ENCODE measurements at regions not wholly inside any gene's neighbourhood (a gene's known extent, or its start where the extent isn't known, plus 50 kb on each side); places are given as distances from the start of the nearest gene placed in this dataset.

DNA sequence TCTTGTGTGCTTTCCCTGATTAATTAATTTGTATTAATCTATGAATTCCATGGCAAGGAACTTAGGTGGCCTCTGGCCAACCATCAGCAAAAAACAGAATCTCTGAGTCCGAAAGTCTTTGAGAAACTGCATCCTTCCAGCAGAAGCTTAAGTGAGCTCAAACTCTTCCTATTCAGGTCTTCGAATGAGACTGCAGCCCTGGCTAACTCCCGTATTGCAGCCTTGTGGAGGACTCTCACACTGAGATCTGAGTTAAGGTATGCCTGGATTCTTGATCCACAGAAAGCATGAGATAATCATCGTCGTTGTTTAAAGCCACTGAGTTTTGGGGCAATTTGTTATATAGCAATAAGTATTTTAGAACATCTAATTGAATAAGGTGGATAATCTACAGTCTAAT, 1143.9 kb upstream of the NXPH2 start:
- H3K27ac ChIP-seq = no peak overlapping the region
- no peaks in the 10 kb centered on the region for H3K4me1 ChIP-seq
- ATAC-seq (ENCODE audit: low FRiP score in 2 of 2) (no peak), DNase-seq (no peak)
- WGBS, 2 donors = 75 to 80% methylated on average over 5 of the region's 5 CpGs
- no peaks in the 10 kb centered on the region for H3K27me3 ChIP-seq
- H3K36me3 ChIP-seq = no peaks in the 10 kb centered on the region
- TF ChIP-seq EP300 (IDR thresholded peaks at IDR 0.05) (no peak), POLR2A (IDR thresholded peaks at IDR 0.05) (no peak), POLR2AphosphoS5 (IDR thresholded peaks at IDR 0.05) (no peak), CTCF (IDR thresholded peaks at IDR 0.05) (no peak)
- H3K9me3 ChIP-seq = no peaks in the 10 kb centered on the region
- H3K4me3 ChIP-seq = no peak overlapping the region

- Histone ChIP-seq H3K9me3 (no peaks in the 10 kb centered on the region), H3K4me3 (no peak overlapping the region), H3K27me3 (no peaks in the 10 kb centered on the region), H3K27ac (no peak overlapping the region), H3K4me1 (no peaks in the 10 kb centered on the region), H3K36me3 (no peaks in the 10 kb centered on the region)
- ATAC-seq (ENCODE audit: low FRiP score in 2 of 2) (no peak), DNase-seq (no peak)
- TF ChIP-seq EP300 (IDR thresholded peaks at IDR 0.05) (no peak), POLR2AphosphoS5 (IDR thresholded peaks at IDR 0.05) (no peak), CTCF (IDR thresholded peaks at IDR 0.05) (no peak), POLR2A (IDR thresholded peaks at IDR 0.05) (no peak)
- WGBS, 2 donors = 81 to 82% methylated on average over 3 of the region's 3 CpGs
Observed at GRCh38 chr2:139918982-139919381, 1138.8 kb upstream of the NXPH2 start.

- Histone ChIP-seq H3K36me3 (no peaks in the 10 kb centered on the region), H3K4me1 (no peaks in the 10 kb centered on the region), H3K27me3 (no peaks in the 10 kb centered on the region), H3K9me3 (peaks cover 0 to 4% (median 0%) of the 10 kb centered on the region in 4 donors), H3K27ac (no peak overlapping the region), H3K4me3 (no peak overlapping the region)
- DNase-seq (no peak), ATAC-seq (ENCODE audit: low FRiP score in 2 of 2) (no peak)
- WGBS, 2 donors = 74 to 86% methylated on average over 3 of the region's 3 CpGs
- TF ChIP-seq CTCF (IDR thresholded peaks at IDR 0.05) (no peak), POLR2A (IDR thresholded peaks at IDR 0.05) (no peak), POLR2AphosphoS5 (IDR thresholded peaks at IDR 0.05) (no peak), EP300 (IDR thresholded peaks at IDR 0.05) (no peak)
Observed at GRCh38 chr2:139917690-139918384, 1137.6 kb upstream of the NXPH2 start.

- ATAC-seq (ENCODE audit: low FRiP score in 2 of 2) (no peak), DNase-seq (peak in 1 of 2 donors; percentile 8)
- Histone ChIP-seq H3K4me1 (no peaks in the 10 kb centered on the region), H3K36me3 (no peaks in the 10 kb centered on the region), H3K27me3 (no peaks in the 10 kb centered on the region), H3K27ac (no peak overlapping the region), H3K4me3 (no peak overlapping the region), H3K9me3 (peaks cover 0 to 7% (median 0%) of the 10 kb centered on the region in 4 donors)
- TF ChIP-seq EP300 (IDR thresholded peaks at IDR 0.05) (no peak), CTCF (IDR thresholded peaks at IDR 0.05) (no peak), POLR2A (IDR thresholded peaks at IDR 0.05) (no peak), POLR2AphosphoS5 (IDR thresholded peaks at IDR 0.05) (no peak)
- 76 to 85% methylated on average over 7 of the region's 7 CpGs for WGBS, 2 donors
Observed at GRCh38 chr2:139916822-139917221, 1136.6 kb upstream of the NXPH2 start.

DNA sequence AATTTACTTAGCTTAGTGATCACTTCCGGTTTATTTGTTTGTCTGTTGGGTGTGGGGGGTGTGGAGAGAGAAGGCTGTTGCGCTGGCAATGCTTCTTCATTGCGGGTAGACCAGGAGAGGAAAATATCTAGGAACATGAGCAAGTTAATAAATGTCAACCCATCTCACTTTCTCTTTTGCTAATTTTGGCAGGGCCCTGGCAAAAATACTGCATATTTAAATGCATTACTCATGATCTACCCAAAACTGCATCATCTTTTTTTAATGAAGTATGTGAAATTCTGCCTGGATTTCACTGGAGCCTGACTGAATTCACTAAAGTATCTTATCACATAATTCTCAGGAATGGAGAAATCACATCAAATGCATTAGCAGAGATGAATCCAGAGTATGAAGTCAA, 1131.0 kb upstream of the NXPH2 start:
- 79 to 82% methylated on average over 3 of the region's 3 CpGs for WGBS, 2 donors
- H3K4me1 ChIP-seq = no peaks in the 10 kb centered on the region
- DNase-seq = no peak
- H3K36me3 ChIP-seq = no peaks in the 10 kb centered on the region
- H3K9me3 ChIP-seq = peaks cover 0 to 7% (median 0%) of the 10 kb centered on the region in 4 donors
- TF ChIP-seq POLR2A (IDR thresholded peaks at IDR 0.05) (no peak), POLR2AphosphoS5 (IDR thresholded peaks at IDR 0.05) (no peak), EP300 (IDR thresholded peaks at IDR 0.05) (no peak)
- no peak for ATAC-seq (ENCODE audit: low FRiP score in 2 of 2)
- H3K4me3 ChIP-seq = no peak overlapping the region
- H3K27ac ChIP-seq = no peak overlapping the region
- no peaks in the 10 kb centered on the region for H3K27me3 ChIP-seq

Data from upper lobe of left lung (tissue), 6 donors.